A673 (cell line): ENCODE measurements at regions not wholly inside any gene's neighbourhood (a gene's known extent, or its start where the extent isn't known, plus 50 kb on each side); places are given as distances from the start of the nearest gene placed in this dataset.

Experiments
- EZH2 ChIP-seq: fragments of 200-600 bp; sonication (generic); IDR thresholded peaks from 2 replicates; pipeline ENCODE4 v1.6.1; 2017; ENCODE audit warnings: borderline replicate concordance, low read depth, mild to moderate bottlenecking, mixed read lengths, antibody characterized with exemption, low read length; ENCODE audit not compliant: poor library complexity, severe bottlenecking
- TF ChIP-seq, protein P1 (sequence below): fragments of 300-800, 200-600 bp; sonication (generic); conservative IDR thresholded peaks from 2 replicates; pipeline ENCODE4 v1.5.1; 2017; ENCODE audit warnings: low read depth, mild to moderate bottlenecking, antibody characterized with exemption, low read length, moderate library complexity, mixed read lengths

DNA sequence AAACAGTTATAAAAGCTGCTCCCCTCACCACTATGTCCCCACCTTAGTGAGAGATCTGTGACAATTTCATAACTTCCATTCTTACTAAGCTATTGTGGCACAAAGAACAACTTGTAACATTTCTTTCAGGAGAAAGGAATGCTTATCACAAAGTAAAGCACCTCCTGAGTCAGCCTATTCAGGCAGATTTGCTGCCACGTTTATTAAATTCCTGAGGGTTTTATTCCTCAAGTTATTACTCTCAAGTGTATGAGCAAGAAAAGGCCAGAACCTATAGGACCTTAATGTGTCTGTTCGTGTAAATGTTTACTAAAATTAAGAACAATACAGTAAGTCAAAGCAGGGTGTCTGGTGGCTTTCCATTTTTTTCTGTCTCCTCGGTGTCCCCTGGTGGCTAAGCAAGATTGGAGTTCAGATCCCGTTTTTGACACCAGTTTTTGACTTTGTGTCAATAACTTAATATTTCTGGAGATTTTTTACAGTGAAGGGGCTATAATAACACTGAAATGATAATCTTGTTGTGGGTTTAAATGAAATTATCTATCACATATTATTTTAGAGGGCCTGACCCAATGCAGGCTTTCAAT, 1539.6 kb downstream of the BRINP3 start:
- TF ChIP-seq, protein P1, sequence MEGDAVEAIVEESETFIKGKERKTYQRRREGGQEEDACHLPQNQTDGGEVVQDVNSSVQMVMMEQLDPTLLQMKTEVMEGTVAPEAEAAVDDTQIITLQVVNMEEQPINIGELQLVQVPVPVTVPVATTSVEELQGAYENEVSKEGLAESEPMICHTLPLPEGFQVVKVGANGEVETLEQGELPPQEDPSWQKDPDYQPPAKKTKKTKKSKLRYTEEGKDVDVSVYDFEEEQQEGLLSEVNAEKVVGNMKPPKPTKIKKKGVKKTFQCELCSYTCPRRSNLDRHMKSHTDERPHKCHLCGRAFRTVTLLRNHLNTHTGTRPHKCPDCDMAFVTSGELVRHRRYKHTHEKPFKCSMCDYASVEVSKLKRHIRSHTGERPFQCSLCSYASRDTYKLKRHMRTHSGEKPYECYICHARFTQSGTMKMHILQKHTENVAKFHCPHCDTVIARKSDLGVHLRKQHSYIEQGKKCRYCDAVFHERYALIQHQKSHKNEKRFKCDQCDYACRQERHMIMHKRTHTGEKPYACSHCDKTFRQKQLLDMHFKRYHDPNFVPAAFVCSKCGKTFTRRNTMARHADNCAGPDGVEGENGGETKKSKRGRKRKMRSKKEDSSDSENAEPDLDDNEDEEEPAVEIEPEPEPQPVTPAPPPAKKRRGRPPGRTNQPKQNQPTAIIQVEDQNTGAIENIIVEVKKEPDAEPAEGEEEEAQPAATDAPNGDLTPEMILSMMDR: peak; percentile 67
- no peak for TF ChIP-seq EZH2
